IPS-15b (cell line): ENCODE measurements at regions not wholly inside any gene's neighbourhood (a gene's known extent, or its start where the extent isn't known, plus 50 kb on each side); places are given as distances from the start of the nearest gene placed in this dataset.

ENCODE experiments used
- H3K27me3 ChIP-seq: one replicate; pipeline ENCODE4 v1.6.1; 2013; ENCODE audit warnings: low read length; ENCODE audit not compliant: control insufficient read depth, insufficient read depth
- H3K36me3 ChIP-seq: one replicate; pipeline ENCODE4 v1.6.1; 2013; ENCODE audit warnings: low read length; ENCODE audit not compliant: control insufficient read depth, insufficient read depth
- H3K4me1 ChIP-seq: one replicate; pipeline ENCODE4 v1.6.1; 2013; ENCODE audit warnings: mild to moderate bottlenecking, low read length; ENCODE audit not compliant: control insufficient read depth, insufficient read depth
- H3K4me3 ChIP-seq: one replicate; pipeline ENCODE4 v1.5.1; 2013; ENCODE audit warnings: low read depth, low read length
- H3K9ac ChIP-seq: one replicate; pipeline ENCODE4 v1.6.1; 2013; ENCODE audit warnings: low read depth, mild to moderate bottlenecking, low read length
- H3K9me3 ChIP-seq: one replicate; pipeline ENCODE4 v1.6.1; 2013; ENCODE audit warnings: mild to moderate bottlenecking, low read length; ENCODE audit not compliant: control insufficient read depth, insufficient read depth

DNA sequence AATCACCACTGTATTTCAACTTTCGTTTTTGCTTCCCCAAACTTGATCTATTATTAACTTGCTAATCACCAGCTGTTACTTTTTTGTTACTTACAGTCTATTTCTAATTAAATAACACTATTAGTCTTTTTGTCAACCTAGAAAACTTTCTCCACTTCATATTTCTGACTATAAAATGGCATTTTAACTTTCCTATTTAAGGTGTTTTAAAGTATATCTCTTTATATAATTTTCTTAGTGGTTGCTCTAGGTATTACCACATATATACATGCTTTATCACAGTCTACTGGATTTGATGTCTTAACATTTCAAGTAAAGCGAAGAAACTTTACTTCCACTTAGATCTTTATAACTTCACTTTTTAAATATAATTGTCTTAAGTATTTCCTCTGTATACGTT is 421.2 kb downstream of the DCAF12L2 start:
- Histone ChIP-seq H3K27me3 (no peaks in the 10 kb centered on the region), H3K4me3 (no peak overlapping the region), H3K9ac (no peak overlapping the region)

DNA sequence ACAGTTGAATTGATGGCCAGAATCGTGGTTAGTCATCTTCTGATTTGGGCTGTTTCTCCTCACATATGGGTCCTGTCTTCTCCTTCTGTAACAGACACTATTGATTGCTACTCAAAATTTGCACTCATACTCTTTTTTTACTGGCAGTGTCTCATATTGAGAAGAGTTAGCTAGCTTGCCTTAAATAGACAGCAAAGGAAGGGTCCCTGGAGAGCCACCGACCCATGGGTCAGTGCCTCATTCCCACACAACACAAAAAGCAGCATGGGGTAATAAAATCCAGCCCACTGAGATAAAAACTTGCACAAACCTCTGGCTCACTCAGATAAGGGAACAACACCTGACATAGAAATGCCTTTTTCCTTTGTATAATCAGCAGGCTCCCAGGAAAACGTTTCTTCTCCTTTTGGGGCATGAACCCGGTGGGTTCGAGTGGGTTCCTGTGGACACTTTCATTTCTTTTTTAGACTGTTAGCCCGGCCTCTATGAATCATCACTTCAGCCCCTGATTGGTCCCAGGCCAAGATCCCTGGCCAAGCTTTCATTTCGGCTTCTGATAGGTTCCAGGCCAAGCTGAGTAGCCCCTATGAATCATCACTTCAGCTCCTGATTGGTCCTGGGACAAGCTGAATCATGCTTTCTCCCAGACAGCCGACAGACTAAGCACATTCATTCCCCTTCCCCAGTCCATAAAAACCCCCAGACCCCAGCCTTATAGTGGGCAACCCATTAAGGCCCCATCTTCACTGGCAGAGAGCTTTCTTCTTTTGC is 408.1 kb downstream of the DCAF12L2 start:
- Histone ChIP-seq H3K27me3 (no peaks in the 10 kb centered on the region), H3K9ac (no peak overlapping the region)

More for the DNA sequence above, 421.2 kb downstream of the DCAF12L2 start:
- Histone ChIP-seq H3K4me1 (no peaks in the 10 kb centered on the region), H3K9me3 (no peaks in the 10 kb centered on the region), H3K36me3 (no peaks in the 10 kb centered on the region)

DNA sequence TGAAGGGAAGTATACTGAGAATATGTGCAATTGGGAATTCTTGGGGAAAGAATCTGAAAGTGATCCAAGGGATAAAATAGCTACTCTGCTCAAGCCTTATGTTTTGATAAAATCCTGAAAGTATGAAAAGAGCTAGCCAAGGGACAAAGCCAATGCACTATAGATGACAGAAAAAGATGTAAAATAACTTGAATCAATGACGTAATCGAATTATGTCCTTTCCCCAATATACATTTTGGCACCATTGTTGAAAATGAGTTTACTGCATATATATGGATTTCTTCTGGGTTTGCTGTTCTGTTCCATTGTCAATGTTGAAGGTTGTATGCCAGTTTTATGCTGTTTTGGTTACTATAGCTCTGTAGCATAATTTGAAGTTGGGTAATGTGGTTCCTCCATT is 407.3 kb downstream of the DCAF12L2 start:
- H3K4me1 ChIP-seq: no peaks in the 10 kb centered on the region
- no peak overlapping the region for H3K9ac ChIP-seq
- no peaks in the 10 kb centered on the region for H3K36me3 ChIP-seq
- H3K4me3 ChIP-seq: no peak overlapping the region
- H3K27me3 ChIP-seq: no peaks in the 10 kb centered on the region
- H3K9me3 ChIP-seq: no peaks in the 10 kb centered on the region

More for the DNA sequence above, 408.1 kb downstream of the DCAF12L2 start:
- no peaks in the 10 kb centered on the region for H3K4me1 ChIP-seq
- H3K36me3 ChIP-seq: no peaks in the 10 kb centered on the region
- no peaks in the 10 kb centered on the region for H3K9me3 ChIP-seq
- no peak overlapping the region for H3K4me3 ChIP-seq

DNA sequence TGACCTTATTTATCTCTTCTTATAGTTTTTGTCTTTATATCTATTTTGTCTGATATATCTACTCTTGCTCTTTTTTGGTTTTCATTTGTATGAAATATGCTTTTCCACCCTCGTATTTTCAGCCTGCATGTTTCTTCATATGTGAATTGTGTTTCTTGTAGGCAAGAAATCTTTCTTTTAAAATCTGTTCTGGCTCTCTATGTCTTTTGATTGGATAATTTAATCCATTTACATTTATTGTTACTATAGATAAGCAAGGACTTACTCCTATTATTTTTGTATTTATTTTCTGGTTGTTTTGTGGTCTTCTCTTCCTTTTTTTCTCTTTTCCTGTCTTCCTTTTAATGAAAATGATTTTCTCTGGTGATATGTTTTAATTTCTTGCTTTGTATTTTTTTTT is 403.1 kb downstream of the DCAF12L2 start:
- no peaks in the 10 kb centered on the region for H3K27me3 ChIP-seq
- H3K4me1 ChIP-seq: no peaks in the 10 kb centered on the region
- H3K9ac ChIP-seq: no peak overlapping the region
- H3K36me3 ChIP-seq: no peaks in the 10 kb centered on the region
- H3K9me3 ChIP-seq: no peaks in the 10 kb centered on the region
- H3K4me3 ChIP-seq: no peak overlapping the region

DNA sequence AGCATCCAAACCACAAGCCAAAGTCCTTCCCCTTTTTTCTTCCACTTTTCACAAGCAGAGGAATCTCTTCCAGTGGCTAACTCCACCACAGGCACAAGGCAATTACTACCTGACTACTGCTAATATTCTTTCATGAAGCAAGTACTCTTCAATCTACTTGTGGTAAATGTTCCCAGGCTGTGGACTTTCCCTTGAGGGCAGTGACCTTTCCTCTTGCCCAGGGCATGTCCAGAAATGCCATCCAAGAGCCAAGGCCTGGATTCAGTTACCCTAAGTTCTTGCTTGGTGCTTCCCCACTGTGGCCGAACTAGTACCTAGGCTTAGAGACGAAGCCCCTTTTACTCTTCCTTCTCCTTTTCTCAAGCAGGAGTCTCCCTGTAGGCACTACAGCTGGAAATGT is 400.7 kb downstream of the DCAF12L2 start:
- no peaks in the 10 kb centered on the region for H3K36me3 ChIP-seq
- no peak overlapping the region for H3K9ac ChIP-seq
- no peaks in the 10 kb centered on the region for H3K27me3 ChIP-seq
- H3K4me1 ChIP-seq: no peaks in the 10 kb centered on the region
- no peaks in the 10 kb centered on the region for H3K9me3 ChIP-seq
- H3K4me3 ChIP-seq: no peak overlapping the region

DNA sequence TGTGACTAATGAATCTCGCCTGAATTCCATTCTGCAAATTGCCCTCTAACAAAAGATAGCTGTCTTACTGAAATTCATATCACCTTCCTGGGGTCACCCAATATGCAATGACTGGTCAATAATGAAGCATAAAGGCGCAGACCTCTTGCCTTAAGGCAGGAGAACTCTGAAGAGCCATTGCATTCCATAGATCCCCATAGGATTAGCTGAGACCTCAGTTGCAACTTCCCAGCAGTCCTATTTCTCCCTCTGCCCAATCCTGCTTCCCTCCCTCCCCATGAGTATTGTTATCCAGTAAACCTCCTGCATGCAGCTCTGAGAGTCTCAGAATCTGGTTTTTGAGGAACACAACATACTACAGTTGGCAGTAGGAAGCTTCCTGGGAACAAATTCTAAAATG is 396.5 kb downstream of the DCAF12L2 start:
- no peaks in the 10 kb centered on the region for H3K27me3 ChIP-seq
- no peak overlapping the region for H3K4me3 ChIP-seq
- H3K9me3 ChIP-seq: no peaks in the 10 kb centered on the region
- no peaks in the 10 kb centered on the region for H3K36me3 ChIP-seq
- no peak overlapping the region for H3K9ac ChIP-seq
- H3K4me1 ChIP-seq: no peaks in the 10 kb centered on the region

DNA sequence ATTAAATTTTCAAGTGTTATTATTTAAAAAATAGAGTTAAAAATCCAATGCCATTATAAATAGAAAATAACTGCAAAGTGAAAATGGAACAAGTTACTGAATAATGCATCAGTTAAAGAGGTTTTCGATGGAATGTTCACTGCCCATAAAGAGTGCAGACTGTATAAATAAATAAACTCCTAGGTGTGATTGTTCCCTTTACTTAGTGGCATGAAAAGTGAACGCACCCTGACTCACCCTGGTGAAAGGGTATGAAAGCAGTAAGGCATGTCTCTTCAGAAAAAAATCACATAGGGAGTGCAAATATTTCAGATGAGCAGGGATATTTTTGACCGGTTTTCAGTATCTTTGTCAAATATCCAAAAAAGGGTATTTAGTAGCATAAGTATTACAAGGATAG is 387.8 kb downstream of the DCAF12L2 start:
- peaks cover 34% of the 10 kb centered on the region for H3K4me1 ChIP-seq
- H3K4me3 ChIP-seq: no peak overlapping the region
- no peaks in the 10 kb centered on the region for H3K27me3 ChIP-seq
- H3K9ac ChIP-seq: no peak overlapping the region
- H3K9me3 ChIP-seq: no peaks in the 10 kb centered on the region
- H3K36me3 ChIP-seq: no peaks in the 10 kb centered on the region

DNA sequence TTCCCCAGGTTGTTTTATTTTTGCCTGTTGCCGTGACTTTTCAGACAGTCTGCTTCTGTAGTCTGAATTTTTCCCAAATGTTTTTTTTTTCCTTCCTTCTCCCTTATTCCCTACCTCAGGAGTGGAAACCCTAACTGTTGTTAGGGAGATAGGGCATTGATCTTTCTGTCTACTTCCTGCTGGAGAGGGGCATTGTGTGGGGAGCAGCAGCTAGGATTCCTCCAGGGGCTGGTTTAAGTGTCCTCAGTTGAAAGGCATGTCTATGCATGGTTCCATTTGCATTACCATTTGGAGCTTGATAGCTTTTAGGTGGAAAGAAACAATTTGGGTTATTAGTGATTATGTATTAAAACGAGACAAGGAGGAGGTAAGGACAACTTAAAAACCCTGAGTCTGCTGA is 383.9 kb downstream of the DCAF12L2 start:
- Histone ChIP-seq H3K9ac (peak overlapping the region; percentile 9), H3K36me3 (no peaks in the 10 kb centered on the region), H3K27me3 (no peaks in the 10 kb centered on the region), H3K9me3 (no peaks in the 10 kb centered on the region), H3K4me1 (peaks cover 33% of the 10 kb centered on the region), H3K4me3 (no peak overlapping the region)

DNA sequence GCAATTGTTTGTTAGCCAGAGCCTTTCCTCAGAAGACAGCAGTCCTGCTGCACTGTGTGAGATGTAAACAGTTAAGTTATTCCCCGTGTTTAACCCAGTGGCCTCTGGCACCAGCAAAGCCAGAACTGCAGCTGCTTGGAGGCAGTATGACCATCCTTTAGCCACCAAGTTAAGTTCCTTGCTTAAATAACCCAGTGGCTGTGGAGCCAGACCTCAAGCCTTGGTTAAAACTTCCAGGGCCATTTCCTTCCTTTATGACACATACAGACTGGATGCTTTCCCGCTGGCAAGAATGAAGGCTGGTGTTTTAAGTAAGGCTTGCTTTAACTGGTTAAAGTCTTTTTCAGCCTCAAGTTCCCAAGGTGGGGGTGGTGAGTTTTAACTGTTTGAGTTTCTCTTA is 379.8 kb downstream of the DCAF12L2 start:
- Histone ChIP-seq H3K9ac (no peak overlapping the region), H3K27me3 (no peaks in the 10 kb centered on the region), H3K4me3 (no peak overlapping the region), H3K4me1 (peaks cover 14% of the 10 kb centered on the region), H3K9me3 (peaks cover 9% of the 10 kb centered on the region), H3K36me3 (no peaks in the 10 kb centered on the region)

DNA sequence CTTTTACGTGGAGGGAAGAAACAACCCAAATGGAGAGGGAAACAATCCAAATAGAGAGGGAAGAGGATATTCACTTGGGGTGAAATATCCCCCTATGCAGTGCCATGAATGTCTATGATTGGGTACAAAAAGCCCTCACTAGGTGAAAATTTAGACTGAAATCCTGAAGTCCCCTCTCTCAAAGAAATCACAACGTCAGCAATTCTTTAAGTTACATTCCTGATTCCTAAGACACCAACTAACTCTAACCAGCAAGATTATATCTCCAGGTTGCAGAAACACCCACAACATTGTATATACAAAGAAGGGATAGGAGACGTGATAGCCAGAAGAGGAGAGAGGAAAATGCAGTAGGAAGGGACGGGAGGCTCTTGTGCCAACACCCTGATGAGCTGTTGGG is 374.3 kb downstream of the DCAF12L2 start:
- H3K36me3 ChIP-seq: no peaks in the 10 kb centered on the region
- H3K27me3 ChIP-seq: no peaks in the 10 kb centered on the region
- H3K9ac ChIP-seq: no peak overlapping the region
- no peaks in the 10 kb centered on the region for H3K4me1 ChIP-seq
- peaks cover 9% of the 10 kb centered on the region for H3K9me3 ChIP-seq
- no peak overlapping the region for H3K4me3 ChIP-seq

DNA sequence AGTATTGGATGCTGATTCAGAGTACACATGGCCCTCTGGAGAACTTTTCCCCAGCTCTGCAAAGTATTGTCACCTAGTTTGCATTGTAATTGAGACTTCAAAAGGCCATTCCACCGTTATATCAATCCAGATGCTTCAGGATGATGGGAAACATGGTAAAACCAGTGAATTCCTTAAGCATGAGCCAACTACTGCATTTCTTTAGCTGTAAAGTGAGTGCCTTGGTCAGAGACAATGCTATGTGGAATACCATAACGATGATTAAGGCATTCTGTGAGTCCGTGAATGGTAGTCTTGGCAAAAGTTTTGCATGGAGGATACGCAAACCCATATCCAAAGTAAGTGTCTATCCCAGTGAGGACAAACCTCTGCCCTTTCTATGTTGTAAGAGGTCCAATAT is 355.2 kb downstream of the DCAF12L2 start:
- Histone ChIP-seq H3K36me3 (no peaks in the 10 kb centered on the region), H3K9ac (no peak overlapping the region), H3K4me3 (no peak overlapping the region), H3K27me3 (no peaks in the 10 kb centered on the region), H3K4me1 (no peaks in the 10 kb centered on the region), H3K9me3 (no peaks in the 10 kb centered on the region)

DNA sequence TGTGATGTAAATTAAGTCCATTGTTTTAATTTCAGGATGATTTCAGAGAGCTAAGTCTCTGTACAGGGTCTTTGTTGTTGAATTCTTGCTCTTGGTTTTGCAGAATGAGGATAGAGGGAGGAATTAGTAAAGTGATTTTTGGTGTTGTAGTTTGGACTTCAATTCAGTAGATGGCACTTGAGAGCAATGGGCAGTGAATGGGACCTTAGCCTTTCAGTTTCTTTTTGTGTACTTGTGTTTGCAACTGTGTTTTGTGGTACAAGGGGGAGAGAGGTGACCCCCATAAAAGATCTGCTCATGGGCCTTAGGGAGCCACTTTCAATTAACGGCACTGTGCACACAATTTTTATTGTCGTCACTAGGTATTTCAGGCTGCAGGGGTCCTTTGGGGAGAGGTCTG is 340.0 kb downstream of the DCAF12L2 start:
- no peaks in the 10 kb centered on the region for H3K27me3 ChIP-seq
- no peaks in the 10 kb centered on the region for H3K4me1 ChIP-seq
- H3K4me3 ChIP-seq: no peak overlapping the region
- H3K36me3 ChIP-seq: no peaks in the 10 kb centered on the region
- no peaks in the 10 kb centered on the region for H3K9me3 ChIP-seq
- H3K9ac ChIP-seq: no peak overlapping the region
